Caco-2 (cell line): ENCODE measurements at regions not wholly inside any gene's neighbourhood (a gene's known extent, or its start where the extent isn't known, plus 50 kb on each side); places are given as distances from the start of the nearest gene placed in this dataset.

Experiments
- BruUV-seq: library from RNA; stranded (reverse); fragments of 400-500 nt; replicated peaks from 2 replicates; lab custom pipeline; 2021; lab: Mats Ljungman, UMichigan
- CTCF ChIA-PET: fragments of 300-600 bp; sonication (Branson Sonifier 250); formaldehyde crosslinking; loops from one replicate; lab custom pipeline; 2022; ENCODE audit warnings: antibody characterized with exemption; lab: Charles Lee
- POLR2A ChIA-PET: fragments of 300-600 bp; sonication (Branson Sonifier 250); formaldehyde crosslinking; loops from one replicate; lab custom pipeline; 2022; ENCODE audit warnings: antibody characterized with exemption; lab: Charles Lee
- DNase-seq, 2 experiments: peaks; one replicate each; pipeline versions ENCODE4 v3.0.0 to v3.0.0-alpha.2; 2020 to 2022
- H3K27me3 ChIP-seq: replicated peaks from 2 replicates; pipeline ENCODE4 v1.6.0; 2011; ENCODE audit warnings: low read length; ENCODE audit not compliant: control insufficient read depth, insufficient read depth
- H3K36me3 ChIP-seq: 2 replicates; pipeline ENCODE4 v1.5.1; 2011; ENCODE audit warnings: low read length; ENCODE audit not compliant: control insufficient read depth, insufficient read depth
- H3K4me1 ChIP-seq: fragments of 250-450 bp; sonication (Bioruptor Pico); 2 replicates; pipeline ENCODE4 v1.5.1; 2020; ENCODE audit warnings: mild to moderate bottlenecking
- H3K4me3 ChIP-seq: 2 replicates; pipeline ENCODE4 v1.5.1; 2011; ENCODE audit warnings: low read depth, mild to moderate bottlenecking, control low read depth, low read length
- H3K9me3 ChIP-seq: fragments of 250-450 bp; sonication (Bioruptor Pico); 2 replicates; pipeline ENCODE4 v1.5.1; 2020; ENCODE audit warnings: mild to moderate bottlenecking, moderate library complexity
- H3K27ac Mint-ChIP-seq: one replicate; pipeline ENCODE4 v1.8.0; 2022; ENCODE audit warnings: mixed read lengths; ENCODE audit not compliant: unreplicated experiment
- H3K27me3 Mint-ChIP-seq: one replicate; pipeline ENCODE4 v1.8.0; 2022; ENCODE audit warnings: mixed read lengths; ENCODE audit not compliant: insufficient read depth, unreplicated experiment
- H3K36me3 Mint-ChIP-seq: one replicate; pipeline ENCODE4 v1.8.0; 2022; ENCODE audit warnings: mild to moderate bottlenecking, mixed read lengths; ENCODE audit not compliant: insufficient read depth, unreplicated experiment
- H3K4me1 Mint-ChIP-seq: one replicate; pipeline ENCODE4 v1.8.0; 2022; ENCODE audit warnings: low read depth, mixed read lengths; ENCODE audit not compliant: unreplicated experiment
- H3K4me3 Mint-ChIP-seq: one replicate; pipeline ENCODE4 v1.8.0; 2022; ENCODE audit warnings: mild to moderate bottlenecking, moderate library complexity, mixed read lengths; ENCODE audit not compliant: unreplicated experiment
- H3K9me3 Mint-ChIP-seq: one replicate; pipeline ENCODE4 v1.8.0; 2022; ENCODE audit warnings: mixed read lengths; ENCODE audit not compliant: unreplicated experiment
- intact Hi-C: fragments of 100-400 bp; cut with micrococcal nuclease; formaldehyde crosslinking; loops from one replicate; pipeline ENCODE4 v1.10.0; 2022; ENCODE audit not compliant: unreplicated experiment
- TF ChIP-seq, protein P1 (sequence below), 2 experiments: fragments of 200-600 bp in 1 of 2; IDR thresholded peaks; 1 replicate in 1 of 2; 2 replicates in 1 of 2; pipeline versions ENCODE4 v1.5.1 to v1.8.0; 2011 to 2022; ENCODE audit warnings: antibody characterized with exemption in 1 of 2, control low read depth in 1 of 2, inconsistent platforms in 1 of 2, low read depth in 1 of 2, low read length in 1 of 2, mild to moderate bottlenecking in 1 of 2, moderate library complexity in 1 of 2; ENCODE audit not compliant: insufficient read depth in 1 of 2, severe bottlenecking in 1 of 2, unreplicated experiment in 1 of 2

DNA sequence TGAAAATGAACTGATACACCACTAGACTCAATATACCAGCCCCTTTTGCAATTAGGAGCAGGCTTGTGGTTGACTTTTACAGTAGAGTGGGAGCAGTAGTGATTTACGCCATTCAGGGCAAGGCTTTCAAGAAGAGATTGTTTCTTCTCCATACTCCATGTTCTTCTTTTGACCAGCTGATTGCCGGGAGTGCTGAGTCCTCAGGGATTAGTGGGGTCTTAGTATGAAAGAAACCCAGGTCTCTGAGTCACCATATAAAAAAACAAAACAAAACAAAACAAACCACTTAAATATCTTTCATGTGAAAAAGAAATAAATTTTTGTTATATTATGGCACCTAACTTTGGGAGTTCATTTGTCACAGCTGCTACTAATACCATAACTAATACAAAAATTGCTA is 465.6 kb upstream of the TRIB2 start:
- H3K4me3 Mint-ChIP-seq = no peak overlapping the region
- H3K27me3 Mint-ChIP-seq = peaks cover 3% of the 10 kb centered on the region
- H3K36me3 Mint-ChIP-seq = no peaks in the 10 kb centered on the region
- Histone ChIP-seq H3K9me3 (no peaks in the 10 kb centered on the region; the same call in 1 of the 2 replicates), H3K4me3 (no peak overlapping the region), H3K36me3 (no peaks in the 10 kb centered on the region), H3K27me3 (no peaks in the 10 kb centered on the region), H3K4me1 (no peaks in the 10 kb centered on the region)
- BruUV-seq = no TSS peak
- H3K4me1 Mint-ChIP-seq = no peaks in the 10 kb centered on the region
- ChIA-PET POLR2A (no interaction called here), CTCF (no interaction called here)
- no peak overlapping the region for H3K27ac Mint-ChIP-seq
- intact Hi-C loops = loop anchor here (10.0 kb wide), 1 partner anchor 334 kb away; no protein-coding TSS in a partner anchor
- no peaks in the 10 kb centered on the region for H3K9me3 Mint-ChIP-seq
- TF ChIP-seq, protein P1, sequence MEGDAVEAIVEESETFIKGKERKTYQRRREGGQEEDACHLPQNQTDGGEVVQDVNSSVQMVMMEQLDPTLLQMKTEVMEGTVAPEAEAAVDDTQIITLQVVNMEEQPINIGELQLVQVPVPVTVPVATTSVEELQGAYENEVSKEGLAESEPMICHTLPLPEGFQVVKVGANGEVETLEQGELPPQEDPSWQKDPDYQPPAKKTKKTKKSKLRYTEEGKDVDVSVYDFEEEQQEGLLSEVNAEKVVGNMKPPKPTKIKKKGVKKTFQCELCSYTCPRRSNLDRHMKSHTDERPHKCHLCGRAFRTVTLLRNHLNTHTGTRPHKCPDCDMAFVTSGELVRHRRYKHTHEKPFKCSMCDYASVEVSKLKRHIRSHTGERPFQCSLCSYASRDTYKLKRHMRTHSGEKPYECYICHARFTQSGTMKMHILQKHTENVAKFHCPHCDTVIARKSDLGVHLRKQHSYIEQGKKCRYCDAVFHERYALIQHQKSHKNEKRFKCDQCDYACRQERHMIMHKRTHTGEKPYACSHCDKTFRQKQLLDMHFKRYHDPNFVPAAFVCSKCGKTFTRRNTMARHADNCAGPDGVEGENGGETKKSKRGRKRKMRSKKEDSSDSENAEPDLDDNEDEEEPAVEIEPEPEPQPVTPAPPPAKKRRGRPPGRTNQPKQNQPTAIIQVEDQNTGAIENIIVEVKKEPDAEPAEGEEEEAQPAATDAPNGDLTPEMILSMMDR (IDR thresholded peaks at IDR 0.05; ENCODE audit: insufficient read depth in 1 of 2, low read depth in 1 of 2, low read length in 1 of 2, severe bottlenecking in 1 of 2, unreplicated experiment in 1 of 2) = no peak
- DNase-seq = no peak

DNA sequence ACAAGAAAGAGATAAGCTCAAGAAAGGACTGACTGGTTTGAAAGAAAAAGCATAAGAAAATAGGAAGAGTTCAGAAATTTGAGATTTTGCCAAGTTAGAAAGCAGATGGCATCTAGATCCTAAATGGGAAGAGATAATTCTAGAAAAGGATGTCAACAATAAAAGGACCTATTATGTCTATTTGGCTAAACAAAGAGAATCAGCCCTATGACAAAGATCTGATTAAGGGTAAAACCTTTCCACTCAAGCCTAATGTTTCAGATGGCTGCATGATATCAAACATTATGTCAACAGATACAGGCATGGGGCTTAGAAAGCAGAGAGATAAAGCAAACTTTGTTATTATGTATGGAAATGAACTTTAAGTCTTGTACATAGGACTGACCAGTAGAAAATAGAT is 465.0 kb upstream of the TRIB2 start:
- no peaks in the 10 kb centered on the region for H3K9me3 Mint-ChIP-seq
- H3K36me3 Mint-ChIP-seq = no peaks in the 10 kb centered on the region
- no peak overlapping the region for H3K27ac Mint-ChIP-seq
- H3K4me3 ChIP-seq = no peak overlapping the region
- no peaks in the 10 kb centered on the region; the same call in 1 of the 2 replicates for H3K9me3 ChIP-seq
- TF ChIP-seq, protein P1 (IDR thresholded peaks at IDR 0.05; ENCODE audit: insufficient read depth in 1 of 2, low read depth in 1 of 2, low read length in 1 of 2, severe bottlenecking in 1 of 2, unreplicated experiment in 1 of 2) = no peak
- intact Hi-C loops = loop anchor here (10.0 kb wide), 1 partner anchor 333 kb away; no protein-coding TSS in a partner anchor
- CTCF ChIA-PET = no interaction called here
- POLR2A ChIA-PET = no interaction called here
- no peaks in the 10 kb centered on the region for H3K4me1 ChIP-seq
- no peaks in the 10 kb centered on the region for H3K4me1 Mint-ChIP-seq
- H3K27me3 ChIP-seq = no peaks in the 10 kb centered on the region
- DNase-seq = no peak
- no peak overlapping the region for H3K4me3 Mint-ChIP-seq
- no peaks in the 10 kb centered on the region for H3K36me3 ChIP-seq
- H3K27me3 Mint-ChIP-seq = peaks cover 5% of the 10 kb centered on the region
- no TSS peak for BruUV-seq

DNA sequence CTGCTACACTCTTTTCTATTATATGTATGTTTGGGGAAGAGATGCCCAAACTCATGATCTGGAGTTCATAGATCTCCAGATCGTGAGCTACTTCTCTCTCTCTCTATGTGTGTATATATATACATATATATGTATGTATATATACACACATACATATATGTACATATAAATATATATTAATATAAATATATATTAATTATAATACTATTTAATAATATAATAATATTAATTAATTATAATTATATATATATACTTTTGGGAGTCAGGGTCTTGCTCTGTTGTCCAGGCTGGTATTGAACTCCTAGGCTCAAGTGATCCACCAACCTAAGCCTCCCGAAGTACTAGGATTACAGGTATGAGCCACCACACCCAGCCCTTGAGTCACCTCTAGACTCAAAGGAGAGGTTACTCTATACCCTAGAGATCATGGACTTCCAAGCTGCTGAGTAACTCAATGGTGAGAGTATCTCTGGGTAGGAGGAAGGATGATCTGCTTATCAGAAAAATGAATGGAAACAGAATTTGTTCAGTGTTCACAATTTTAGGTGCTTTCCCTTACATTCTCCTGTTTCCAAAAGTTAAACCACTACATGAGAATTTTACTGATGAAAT is 463.5 kb upstream of the TRIB2 start:
- peaks cover 5% of the 10 kb centered on the region for H3K27me3 Mint-ChIP-seq
- no TSS peak for BruUV-seq
- no peak for DNase-seq
- H3K36me3 ChIP-seq = no peaks in the 10 kb centered on the region
- POLR2A ChIA-PET = no interaction called here
- CTCF ChIA-PET = no interaction called here
- H3K4me3 ChIP-seq = no peak overlapping the region
- no peaks in the 10 kb centered on the region for H3K36me3 Mint-ChIP-seq
- H3K4me1 Mint-ChIP-seq = no peaks in the 10 kb centered on the region
- no peaks in the 10 kb centered on the region for H3K9me3 Mint-ChIP-seq
- no peaks in the 10 kb centered on the region; the same call in 1 of the 2 replicates for H3K9me3 ChIP-seq
- H3K27ac Mint-ChIP-seq = no peak overlapping the region
- no peaks in the 10 kb centered on the region for H3K27me3 ChIP-seq
- no peak overlapping the region for H3K4me3 Mint-ChIP-seq
- TF ChIP-seq, protein P1 (IDR thresholded peaks at IDR 0.05; ENCODE audit: insufficient read depth in 1 of 2, low read depth in 1 of 2, low read length in 1 of 2, severe bottlenecking in 1 of 2, unreplicated experiment in 1 of 2) = no peak
- H3K4me1 ChIP-seq = no peaks in the 10 kb centered on the region
- intact Hi-C loops = loop anchor here (10.0 kb wide), 1 partner anchor 332 kb away; no protein-coding TSS in a partner anchor
